ENCODE measurements at regions not wholly inside any gene's neighbourhood (a gene's known extent, or its start where the extent isn't known, plus 50 kb on each side); places are given as distances from the start of the nearest gene placed in this dataset.

- intact Hi-C loops (cut with micrococcal nuclease) = no loop called here
- Mint-ChIP-seq H3K36me3 (ENCODE audit: low read depth) (no peaks in the 10 kb centered on the region), H3K27me3 (no peaks in the 10 kb centered on the region), H3K9me3 (no peaks in the 10 kb centered on the region), H3K4me3 (no peak overlapping the region), H3K27ac (no peak overlapping the region), H3K4me1 (ENCODE audit: low read depth) (no peaks in the 10 kb centered on the region)
- CTCF ChIA-PET = no interaction called here
- DNase-seq (no peak), ATAC-seq (no peak)
- TF ChIP-seq CTCF (IDR thresholded peaks at IDR 0.05) = no peak
- POLR2A ChIA-PET = no interaction called here
These were observed 99.7 kb downstream of the MBL2 start for GRCh38 chr10:52672880-52673279.

- TF ChIP-seq CTCF (IDR thresholded peaks at IDR 0.05) = no peak
- DNase-seq (no peak), ATAC-seq (no peak)
- Mint-ChIP-seq H3K4me1 (ENCODE audit: low read depth) (no peaks in the 10 kb centered on the region), H3K36me3 (ENCODE audit: low read depth) (no peaks in the 10 kb centered on the region), H3K9me3 (no peaks in the 10 kb centered on the region), H3K4me3 (no peak overlapping the region), H3K27me3 (no peaks in the 10 kb centered on the region), H3K27ac (no peak overlapping the region)
- ChIA-PET POLR2A (no interaction called here), CTCF (no interaction called here)
- intact Hi-C loops (cut with micrococcal nuclease) = no loop called here
These were observed 99.1 kb downstream of the MBL2 start for GRCh38 chr10:52673468-52673867.

- H3K36me3 Mint-ChIP-seq (ENCODE audit: low read depth) = no peaks in the 10 kb centered on the region
- H3K4me3 Mint-ChIP-seq = no peak overlapping the region
- ChIA-PET POLR2A (no interaction called here), CTCF (no interaction called here)
- H3K4me1 Mint-ChIP-seq (ENCODE audit: low read depth) = no peaks in the 10 kb centered on the region
- intact Hi-C loops (cut with micrococcal nuclease) = no loop called here
- H3K9me3 Mint-ChIP-seq = no peaks in the 10 kb centered on the region
- no peak for ATAC-seq
- DNase-seq = no peak
- no peak for TF ChIP-seq CTCF (IDR thresholded peaks at IDR 0.05)
- no peaks in the 10 kb centered on the region for H3K27me3 Mint-ChIP-seq
- no peak overlapping the region for H3K27ac Mint-ChIP-seq
These were observed 98.1 kb downstream of the MBL2 start for GRCh38 chr10:52674474-52674873.

GRCh38 chr10:52677086-52677485 lies 95.5 kb downstream of the MBL2 start:
- H3K4me1 Mint-ChIP-seq (ENCODE audit: low read depth) = no peaks in the 10 kb centered on the region
- no peaks in the 10 kb centered on the region for H3K36me3 Mint-ChIP-seq (ENCODE audit: low read depth)
- no peaks in the 10 kb centered on the region for H3K9me3 Mint-ChIP-seq
- intact Hi-C loops (cut with micrococcal nuclease) = no loop called here
- CTCF ChIA-PET = no interaction called here
- no peaks in the 10 kb centered on the region for H3K27me3 Mint-ChIP-seq
- ATAC-seq (no peak), DNase-seq (no peak)
- TF ChIP-seq CTCF (IDR thresholded peaks at IDR 0.05) = no peak
- no peak overlapping the region for H3K27ac Mint-ChIP-seq
- POLR2A ChIA-PET = no interaction called here
- H3K4me3 Mint-ChIP-seq = no peak overlapping the region

- no peak for DNase-seq
- Mint-ChIP-seq H3K9me3 (no peaks in the 10 kb centered on the region), H3K36me3 (ENCODE audit: low read depth) (no peaks in the 10 kb centered on the region), H3K4me1 (ENCODE audit: low read depth) (no peaks in the 10 kb centered on the region), H3K27ac (no peak overlapping the region), H3K27me3 (no peaks in the 10 kb centered on the region), H3K4me3 (no peak overlapping the region)
- no peak for TF ChIP-seq CTCF (IDR thresholded peaks at IDR 0.05)
- ChIA-PET POLR2A (no interaction called here), CTCF (no interaction called here)
- intact Hi-C loops (cut with micrococcal nuclease) = no loop called here
- no peak for ATAC-seq
These were observed 94.0 kb downstream of the MBL2 start for GRCh38 chr10:52678611-52679010.

All from activated CD8-positive, alpha-beta T cell treated with anti-CD3 and anti-CD28 coated beads for 36 hours (primary cell).